ENCODE measurements at regions not wholly inside any gene's neighbourhood (a gene's known extent, or its start where the extent isn't known, plus 50 kb on each side); places are given as distances from the start of the nearest gene placed in this dataset.
"Not testable (repeated sequence)": the region's sequence is repeated elsewhere in the genome, so short reads cannot be mapped to it uniquely, and the experiment has no call there.

- TF ChIP-seq ZNF462 (CRISPR knock-in tag; IDR thresholded peaks at IDR 0.05): no peak
These were observed 111.4 kb downstream of the ENC1 start (continued) for GRCh38 chr5:74529101-74529500.

GRCh38 chr5:74526111-74526510, 114.4 kb downstream of the ENC1 start:
- Mint-ChIP-seq H3K9me3 (peaks cover 40% of the 10 kb centered on the region), H3K36me3 (ENCODE audit: low read depth) (peaks cover 42% of the 10 kb centered on the region), H3K4me3 (no peak overlapping the region), H3K4me1 (no peaks in the 10 kb centered on the region), H3K27ac (no peak overlapping the region), H3K27me3 (ENCODE audit: insufficient read depth, low read depth, poor library complexity) (no peaks in the 10 kb centered on the region)
- Histone ChIP-seq H3K36me3 (ENCODE audit: insufficient read depth) (peaks cover 6% of the 10 kb centered on the region), H3K79me2 (replicated peaks; ENCODE audit: insufficient read depth) (no peaks in the 10 kb centered on the region), H3K4me3 (no peak overlapping the region), H3K9me2 (ENCODE audit: insufficient read depth) (peaks cover 4% of the 10 kb centered on the region; the same call in 1 of the 2 replicates), H3K27ac (ENCODE audit: low read depth) (no peak overlapping the region), H3K4me1 (ENCODE audit: insufficient read depth) (no peaks in the 10 kb centered on the region), H3K4me2 (no peak overlapping the region), H2AFZ (no peak overlapping the region), H3F3A (replicated peaks; ENCODE audit: low read depth) (no peaks in the 10 kb centered on the region), H4K20me1 (replicated peaks; ENCODE audit: insufficient read depth) (no peaks in the 10 kb centered on the region), H3K27me3 (ENCODE audit: insufficient read depth) (no peaks in the 10 kb centered on the region)
- DNase-seq (ENCODE audit: low spot score) (no peak), ATAC-seq (no peak)
- no peak for TF ChIP-seq CREB1 (CRISPR knock-in tag; IDR thresholded peaks at IDR 0.05; ENCODE audit: low read depth)

GRCh38 chr5:74524767-74525166, 115.8 kb downstream of the ENC1 start:
- not testable (repeated sequence) for DNase-seq (ENCODE audit: low spot score)

GRCh38 chr5:74523698-74524097, 116.8 kb downstream of the ENC1 start:
- not testable (repeated sequence) for H3K27me3 ChIP-seq (ENCODE audit: insufficient read depth); H3K4me1 Mint-ChIP-seq; H3K9me2 ChIP-seq (ENCODE audit: insufficient read depth); H3K36me3 ChIP-seq (ENCODE audit: insufficient read depth); H3K27me3 Mint-ChIP-seq (ENCODE audit: insufficient read depth, low read depth, poor library complexity); H3K4me3 Mint-ChIP-seq; H3K27ac ChIP-seq (ENCODE audit: low read depth); H3F3A ChIP-seq (replicated peaks; ENCODE audit: low read depth); DNase-seq (ENCODE audit: low spot score); H3K4me1 ChIP-seq (ENCODE audit: insufficient read depth); H3K27ac Mint-ChIP-seq; H2AFZ ChIP-seq; H3K79me2 ChIP-seq (replicated peaks; ENCODE audit: insufficient read depth); H4K20me1 ChIP-seq (replicated peaks; ENCODE audit: insufficient read depth); ATAC-seq; H3K4me3 ChIP-seq; H3K4me2 ChIP-seq
- Mint-ChIP-seq H3K36me3 (ENCODE audit: low read depth) (peaks cover 42% of the 10 kb centered on the region), H3K9me3 (peaks cover 40% of the 10 kb centered on the region)

More at GRCh38 chr5:74524767-74525166, 115.8 kb downstream of the ENC1 start:
- not testable (repeated sequence) for H3F3A ChIP-seq (replicated peaks; ENCODE audit: low read depth); H3K9me2 ChIP-seq (ENCODE audit: insufficient read depth); H2AFZ ChIP-seq; H3K79me2 ChIP-seq (replicated peaks; ENCODE audit: insufficient read depth); H3K27me3 Mint-ChIP-seq (ENCODE audit: insufficient read depth, low read depth, poor library complexity); H3K4me1 ChIP-seq (ENCODE audit: insufficient read depth); H4K20me1 ChIP-seq (replicated peaks; ENCODE audit: insufficient read depth); H3K27me3 ChIP-seq (ENCODE audit: insufficient read depth); H3K4me3 Mint-ChIP-seq; H3K4me2 ChIP-seq; H3K4me3 ChIP-seq; H3K27ac ChIP-seq (ENCODE audit: low read depth); H3K27ac Mint-ChIP-seq; H3K4me1 Mint-ChIP-seq; H3K36me3 ChIP-seq (ENCODE audit: insufficient read depth); ATAC-seq
- Mint-ChIP-seq H3K36me3 (ENCODE audit: low read depth) (peaks cover 42% of the 10 kb centered on the region), H3K9me3 (peaks cover 40% of the 10 kb centered on the region)

GRCh38 chr5:74522838-74523237, 117.7 kb downstream of the ENC1 start:
- H3K27ac Mint-ChIP-seq; H3K4me2 ChIP-seq; ATAC-seq; H3F3A ChIP-seq (replicated peaks; ENCODE audit: low read depth); H3K27me3 ChIP-seq (ENCODE audit: insufficient read depth); H3K4me3 ChIP-seq; DNase-seq (ENCODE audit: low spot score); H3K4me3 Mint-ChIP-seq; H3K9me2 ChIP-seq (ENCODE audit: insufficient read depth); H2AFZ ChIP-seq; H3K27ac ChIP-seq (ENCODE audit: low read depth); H3K4me1 ChIP-seq (ENCODE audit: insufficient read depth); H3K27me3 Mint-ChIP-seq (ENCODE audit: insufficient read depth, low read depth, poor library complexity); H4K20me1 ChIP-seq (replicated peaks; ENCODE audit: insufficient read depth); H3K4me1 Mint-ChIP-seq; H3K36me3 ChIP-seq (ENCODE audit: insufficient read depth); H3K79me2 ChIP-seq (replicated peaks; ENCODE audit: insufficient read depth): not testable (repeated sequence)
- peaks cover 40% of the 10 kb centered on the region for H3K9me3 Mint-ChIP-seq
- H3K36me3 Mint-ChIP-seq (ENCODE audit: low read depth): peaks cover 42% of the 10 kb centered on the region

All from GM23338 (cell line).